HG03097 (cell line): ENCODE measurements at regions not wholly inside any gene's neighbourhood (a gene's known extent, or its start where the extent isn't known, plus 50 kb on each side); places are given as distances from the start of the nearest gene placed in this dataset.

ENCODE experiments used
- ATAC-seq: cut with Tn5 transposase; IDR thresholded peaks from one replicate; pipeline ENCODE4 v1.9.1; 2021; ENCODE audit not compliant: unreplicated experiment, low FRiP score

DNA sequence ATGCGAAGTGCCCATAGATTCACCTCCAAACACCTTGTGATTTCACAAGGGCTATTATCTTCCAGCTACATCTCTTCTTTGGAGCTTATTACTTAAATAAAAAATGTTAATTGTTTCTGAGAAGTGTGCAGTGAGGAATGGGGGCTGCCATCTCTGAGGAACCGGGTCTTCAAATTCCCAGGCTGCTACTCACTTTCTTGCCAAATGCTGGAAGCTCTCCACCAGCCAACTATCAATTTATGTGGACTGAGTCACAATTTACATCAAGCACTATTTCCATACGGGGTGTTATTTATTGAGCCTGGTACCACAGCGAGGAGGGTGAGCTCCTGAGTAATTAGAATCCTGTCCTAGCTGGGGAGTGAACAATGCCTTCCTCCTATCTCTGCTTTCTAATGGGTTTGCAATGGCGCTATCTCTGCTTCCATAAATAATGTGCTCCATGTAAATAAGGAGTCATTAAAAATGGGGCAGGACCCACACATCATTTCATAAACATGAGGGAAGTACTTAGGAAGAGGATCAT, 898.3 kb downstream of the VRK1 start:
- ATAC-seq, result no peak

DNA sequence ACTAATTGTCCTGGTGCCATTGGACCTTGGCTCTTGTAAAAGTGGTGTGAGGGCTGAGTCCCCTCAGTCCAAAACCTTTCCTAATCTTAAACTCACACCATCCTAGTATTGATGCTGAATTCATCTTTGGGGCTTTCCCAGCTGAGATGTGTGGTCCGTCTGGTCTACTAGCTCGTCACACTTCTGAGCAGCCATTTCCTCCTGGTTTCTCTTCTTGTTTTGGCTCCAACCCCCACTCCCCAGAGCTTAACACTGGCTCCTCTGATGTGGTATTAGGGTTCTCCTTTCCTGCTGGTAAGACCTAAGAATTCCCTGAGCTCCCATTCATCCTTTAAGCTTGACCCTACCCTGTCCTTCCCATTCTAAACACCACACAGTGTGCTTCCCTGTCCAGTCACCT, 900.6 kb downstream of the VRK1 start:
- no peak for ATAC-seq

DNA sequence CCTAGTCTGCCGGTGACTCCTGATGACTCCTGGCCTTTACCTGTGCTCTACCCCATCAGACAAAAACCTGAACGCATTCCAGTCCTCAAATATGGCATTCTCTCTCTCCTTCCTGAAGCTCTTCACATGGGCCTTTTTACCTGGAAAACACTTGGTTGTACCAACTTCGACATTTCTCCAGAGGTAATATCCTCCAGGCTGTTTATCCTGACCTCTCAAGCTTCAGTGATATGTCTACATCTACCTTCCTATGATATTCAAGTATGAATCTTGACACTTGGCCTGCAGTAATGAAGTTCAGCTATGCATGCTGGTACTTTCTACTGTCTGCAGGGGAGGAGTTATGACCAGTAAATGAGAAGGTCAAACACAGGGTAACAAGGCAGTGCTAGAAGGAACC, 901.8 kb downstream of the VRK1 start:
- ATAC-seq, result no peak

DNA sequence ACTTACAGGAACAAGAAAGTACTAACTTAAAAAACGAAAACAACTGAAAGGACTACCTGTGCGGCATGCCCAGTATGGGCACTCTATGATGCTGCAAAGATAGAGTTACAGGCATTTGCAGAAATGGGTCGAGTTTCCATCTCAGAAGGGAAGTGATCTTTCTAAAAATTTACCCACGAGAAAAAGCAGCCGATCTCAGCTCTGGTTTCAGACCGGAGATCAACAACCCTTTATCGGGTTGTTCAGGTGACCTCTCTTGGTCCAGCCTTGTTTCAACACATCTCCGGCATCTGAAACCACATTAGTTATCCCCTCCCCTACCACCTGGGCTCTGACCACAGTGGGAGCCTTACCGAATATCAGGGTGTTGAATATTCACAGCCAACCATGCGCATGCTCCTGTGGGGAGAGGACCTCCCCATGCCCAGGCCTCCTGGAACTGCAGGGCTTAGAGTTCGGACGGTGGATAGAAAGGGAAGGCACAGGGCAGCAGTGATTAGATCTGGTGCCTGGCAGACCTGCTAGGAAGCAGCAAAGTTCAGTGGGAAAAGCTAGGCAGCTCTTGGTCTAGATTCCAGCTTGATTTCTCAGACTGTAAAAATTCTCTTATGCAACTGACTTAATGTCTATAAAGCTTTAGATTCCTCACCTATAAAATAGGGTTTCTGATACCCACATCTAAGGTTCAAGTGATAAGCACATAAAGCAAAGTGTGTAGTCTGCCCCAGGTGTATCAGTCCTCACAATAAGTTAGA, 906.0 kb downstream of the VRK1 start:
- no peak for ATAC-seq

DNA sequence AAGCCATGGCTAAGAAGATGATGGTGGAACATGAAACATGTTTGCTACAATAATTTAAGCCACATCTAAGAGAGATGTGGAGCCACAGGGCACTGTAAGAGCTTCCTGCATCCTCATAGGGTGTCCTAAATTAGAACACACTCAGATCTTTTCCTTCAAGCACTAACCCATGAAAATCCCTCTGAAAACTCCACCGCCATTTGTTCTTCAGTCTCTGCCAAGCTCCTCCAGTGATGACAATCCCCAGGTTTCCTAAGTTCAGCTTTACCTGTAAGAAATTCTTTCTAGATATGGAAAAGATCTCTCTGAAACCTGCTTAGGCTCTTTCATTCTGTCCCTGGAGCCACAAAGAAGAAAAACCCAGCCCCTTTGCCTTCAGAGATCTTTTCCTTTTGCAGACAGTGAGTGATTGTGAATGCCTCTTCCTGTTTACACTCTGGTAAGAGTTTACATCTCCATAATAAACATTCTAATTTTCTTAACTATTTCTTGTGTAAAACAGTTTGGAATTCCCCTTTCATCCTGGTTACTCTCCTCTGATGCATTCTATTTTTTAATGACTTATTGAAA, 907.2 kb downstream of the VRK1 start:
- ATAC-seq, result no peak

DNA sequence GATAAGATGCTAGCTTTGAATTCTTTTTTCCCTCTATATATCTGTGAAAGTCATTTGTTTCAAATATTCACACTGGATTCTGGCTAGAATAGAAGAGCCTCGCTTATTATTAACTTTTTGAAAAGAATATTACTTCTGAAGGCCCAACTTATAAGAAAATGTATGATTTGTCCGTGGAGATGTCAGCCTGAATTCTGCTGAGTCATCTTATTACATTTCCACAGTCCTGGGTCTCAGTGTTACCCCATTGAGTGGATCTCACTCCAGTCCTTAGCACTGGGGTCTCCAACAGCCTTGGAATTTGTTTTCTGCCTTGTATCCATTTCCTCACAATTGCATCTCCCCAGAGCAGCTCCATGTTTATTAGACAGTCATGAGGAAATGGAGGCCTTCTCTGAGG, 907.9 kb downstream of the VRK1 start:
- ATAC-seq, result no peak

DNA sequence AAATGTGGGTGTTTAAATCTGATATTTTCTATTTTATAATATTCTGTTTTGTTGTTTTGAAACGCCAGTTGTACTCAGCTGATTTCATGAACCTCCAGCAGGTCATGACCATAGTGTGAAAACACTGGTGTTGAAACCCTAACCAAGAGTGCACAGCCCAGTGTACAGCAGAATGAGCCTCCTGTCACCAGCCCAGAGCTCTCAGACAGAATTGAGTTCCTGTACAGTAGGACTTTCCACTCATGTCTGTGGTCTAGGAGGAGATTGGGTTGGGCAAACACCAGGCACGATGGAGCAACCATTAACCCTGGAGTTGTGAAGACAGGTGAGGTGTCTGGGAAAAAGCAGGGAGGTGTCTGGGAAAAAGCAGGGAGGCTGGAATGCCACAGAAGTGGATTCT, 908.8 kb downstream of the VRK1 start:
- no peak for ATAC-seq

DNA sequence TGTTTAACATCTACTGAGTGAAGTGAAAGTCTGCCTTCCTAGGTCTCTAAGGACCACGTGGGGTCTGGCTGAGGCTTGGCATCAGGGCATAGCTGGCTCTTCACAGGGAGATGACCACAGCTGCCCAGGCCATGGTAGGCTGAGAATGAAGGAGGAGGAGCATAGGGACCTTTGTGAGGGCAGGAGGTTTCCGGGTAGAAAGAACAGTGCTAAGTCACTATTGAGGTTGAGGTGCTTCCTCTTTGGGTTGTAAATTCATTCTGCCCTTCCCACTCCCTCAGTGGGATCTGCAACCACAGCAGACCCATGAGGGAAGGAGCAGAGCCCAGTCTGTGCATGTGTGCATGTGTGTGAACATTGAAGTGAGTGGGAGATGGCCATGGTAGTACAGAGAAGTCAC, 909.6 kb downstream of the VRK1 start:
- no peak for ATAC-seq

DNA sequence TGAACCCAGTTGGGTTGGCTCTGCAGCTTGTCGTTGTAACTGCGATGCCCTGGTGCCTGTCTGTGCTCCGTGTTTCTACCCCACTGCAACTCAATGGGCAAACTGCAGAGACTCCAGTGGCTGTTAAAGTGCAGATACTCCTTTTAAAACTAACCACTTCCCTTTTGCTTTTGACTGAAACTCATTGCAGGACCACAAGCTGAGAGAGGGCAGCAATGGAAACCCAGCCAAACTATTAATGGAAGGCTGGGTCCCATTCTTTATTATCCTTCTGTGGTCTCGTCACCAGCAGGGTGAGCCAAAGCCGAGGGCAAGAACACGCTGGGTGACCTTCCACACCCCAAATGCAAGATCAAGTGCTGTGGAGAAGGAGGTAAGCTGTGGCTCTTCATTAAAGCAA, 910.4 kb downstream of the VRK1 start:
- ATAC-seq, result no peak

DNA sequence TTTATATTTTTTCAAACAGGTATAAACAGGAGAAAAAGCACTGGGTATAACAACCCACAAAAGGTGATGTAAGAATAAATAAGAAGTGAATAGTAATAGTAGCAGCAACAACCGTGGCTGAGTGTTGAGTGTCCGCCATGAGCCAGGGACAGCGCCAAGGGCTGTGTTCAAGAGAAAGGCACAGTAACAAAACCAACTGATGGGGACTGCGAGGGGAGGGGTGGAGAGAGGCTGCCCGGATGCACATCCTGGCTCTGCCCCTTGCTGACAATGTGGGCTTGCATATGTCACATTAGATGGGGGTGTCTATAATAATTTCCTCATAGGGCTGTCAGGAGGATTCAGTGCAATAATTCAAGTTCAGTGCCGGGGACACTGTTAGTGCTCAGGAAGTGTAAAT, 912.4 kb downstream of the VRK1 start:
- no peak for ATAC-seq

DNA sequence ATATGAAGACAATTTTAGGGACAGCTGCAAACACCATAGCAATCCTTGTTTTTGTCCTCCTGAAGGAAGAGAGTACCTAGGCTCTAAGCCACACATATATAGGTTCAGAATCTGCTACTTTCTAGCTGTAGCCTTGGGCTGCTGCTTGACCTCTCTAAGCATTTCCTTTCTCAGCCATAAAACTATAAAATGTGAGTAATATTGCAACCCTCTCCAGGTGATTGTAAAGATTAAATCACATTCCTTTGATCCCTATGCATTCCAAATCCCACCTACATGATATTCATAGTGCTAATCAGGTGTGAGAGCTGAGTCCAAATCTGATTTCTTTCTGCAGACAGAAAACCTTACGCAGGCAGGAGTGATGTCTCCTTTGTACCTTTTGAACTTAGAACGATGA, 913.5 kb downstream of the VRK1 start:
- ATAC-seq, result no peak

DNA sequence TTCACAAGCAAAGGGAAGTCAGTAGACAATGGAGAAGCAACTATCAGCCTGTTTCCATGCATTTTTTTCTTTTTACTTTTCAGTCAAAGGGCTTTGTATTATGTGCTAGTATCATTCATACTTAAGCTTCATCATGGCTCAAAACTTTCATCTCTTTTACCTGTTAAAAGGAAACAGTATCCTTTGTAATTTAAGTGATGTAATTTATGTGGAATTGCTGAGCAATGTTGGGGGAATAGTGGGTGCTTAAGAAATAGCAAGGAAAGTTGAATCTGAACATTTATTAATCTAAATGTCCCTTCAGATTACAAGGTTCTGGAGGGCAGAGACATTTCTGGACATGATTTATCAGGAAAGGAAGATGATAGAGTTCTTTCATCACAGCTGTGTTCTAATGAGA, 915.3 kb downstream of the VRK1 start:
- no peak for ATAC-seq

DNA sequence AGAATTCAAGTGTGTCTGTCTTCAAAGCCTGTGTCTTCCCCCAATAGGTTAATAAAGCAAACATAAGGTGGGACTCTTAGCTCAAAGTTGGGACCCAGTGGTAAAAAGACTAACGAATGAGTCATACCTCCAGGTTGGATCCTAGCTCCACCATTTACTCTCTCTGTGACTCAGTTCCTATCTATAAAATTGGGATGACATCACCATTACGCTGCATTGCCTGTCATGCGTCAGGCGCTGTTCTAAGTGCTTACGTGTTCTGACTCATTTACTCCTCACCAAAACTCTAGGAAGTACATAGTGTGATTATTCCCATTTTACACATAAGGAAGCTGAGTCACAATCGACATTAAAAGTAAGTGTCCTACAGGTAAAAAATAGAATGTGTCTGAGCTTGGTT, 915.8 kb downstream of the VRK1 start:
- ATAC-seq, result no peak

DNA sequence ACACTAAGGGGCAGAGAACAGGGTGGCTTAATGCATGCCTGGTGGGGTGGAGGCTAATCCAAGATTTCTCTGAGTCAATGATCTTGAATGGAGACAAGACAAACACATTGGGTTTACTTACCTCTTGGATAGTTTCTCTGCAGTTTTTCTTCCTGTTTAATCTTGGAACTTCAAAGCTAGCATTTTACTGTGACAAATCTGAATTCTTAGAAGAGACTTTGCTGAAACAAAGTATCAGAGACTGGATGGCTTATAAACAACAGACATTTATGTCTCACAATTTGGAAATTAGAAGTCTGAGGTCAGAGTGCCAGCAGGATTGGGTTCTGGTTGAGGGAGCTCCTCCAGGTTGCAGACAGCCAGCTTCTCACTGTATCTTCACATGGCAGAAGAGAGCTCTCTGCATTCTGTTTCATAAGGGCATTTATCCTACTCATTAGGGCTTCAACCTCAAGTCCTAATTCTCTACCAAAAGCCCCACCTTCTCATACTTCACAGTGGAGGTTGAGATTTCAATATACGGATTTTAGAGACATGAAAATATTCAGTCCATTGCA, 921.8 kb downstream of the VRK1 start:
- no peak for ATAC-seq

DNA sequence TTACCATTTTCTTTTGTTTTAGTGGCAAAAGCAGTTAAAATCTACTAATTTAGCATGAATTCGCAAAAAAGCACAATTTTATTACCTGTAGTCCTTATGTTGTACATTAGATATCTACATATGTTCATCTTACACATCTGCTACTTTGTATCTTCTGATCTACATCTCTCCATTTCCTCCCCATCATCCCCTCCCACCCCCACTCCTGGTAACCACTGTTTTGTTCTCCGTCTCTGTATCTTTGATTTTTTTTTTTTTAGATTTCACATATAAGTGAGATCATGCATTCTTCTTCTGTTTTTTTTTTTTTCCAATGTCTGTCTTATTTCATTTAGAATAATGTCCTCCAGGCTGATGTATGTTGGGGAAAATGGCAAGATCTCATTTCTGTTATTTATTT, 922.7 kb downstream of the VRK1 start:
- no peak for ATAC-seq

DNA sequence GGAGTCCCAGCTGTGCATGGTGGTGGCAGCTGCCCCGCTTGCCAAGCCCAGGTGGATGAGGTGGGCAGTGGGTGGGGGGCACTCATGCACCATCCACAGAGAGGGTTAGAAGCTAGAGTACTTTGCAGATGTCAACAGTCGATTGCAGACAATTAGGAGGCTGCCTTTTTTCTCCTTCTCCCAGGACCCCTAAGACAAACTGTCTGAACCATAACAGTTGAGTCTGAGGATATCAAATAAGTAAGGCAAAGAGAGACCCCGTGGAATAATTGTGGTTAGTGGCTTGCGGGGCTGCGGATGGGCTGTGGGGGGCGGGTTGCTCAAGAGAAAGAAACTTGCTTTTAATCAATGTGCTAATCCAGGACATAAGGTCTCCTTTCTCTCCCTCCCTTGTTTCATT, 926.2 kb downstream of the VRK1 start:
- no peak for ATAC-seq

DNA sequence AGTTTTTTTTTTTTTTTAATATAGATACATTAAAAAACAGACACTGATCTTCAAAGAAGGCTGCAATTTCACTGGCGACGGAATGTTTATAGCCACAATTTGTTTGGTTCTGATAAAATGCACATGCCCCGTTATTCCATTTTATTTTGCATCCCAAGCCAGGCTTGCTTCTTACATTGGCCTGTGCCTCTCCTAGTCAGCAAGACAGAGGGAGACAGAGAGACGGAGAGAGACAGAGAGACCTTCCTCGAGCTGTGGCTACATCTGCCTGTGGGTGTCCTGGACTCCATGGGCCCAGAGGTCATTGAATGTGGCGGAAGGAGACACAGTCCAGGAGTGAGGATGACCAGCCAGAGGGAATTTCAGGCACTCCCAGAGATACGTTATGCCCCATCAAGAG, 926.6 kb downstream of the VRK1 start:
- no peak for ATAC-seq

DNA sequence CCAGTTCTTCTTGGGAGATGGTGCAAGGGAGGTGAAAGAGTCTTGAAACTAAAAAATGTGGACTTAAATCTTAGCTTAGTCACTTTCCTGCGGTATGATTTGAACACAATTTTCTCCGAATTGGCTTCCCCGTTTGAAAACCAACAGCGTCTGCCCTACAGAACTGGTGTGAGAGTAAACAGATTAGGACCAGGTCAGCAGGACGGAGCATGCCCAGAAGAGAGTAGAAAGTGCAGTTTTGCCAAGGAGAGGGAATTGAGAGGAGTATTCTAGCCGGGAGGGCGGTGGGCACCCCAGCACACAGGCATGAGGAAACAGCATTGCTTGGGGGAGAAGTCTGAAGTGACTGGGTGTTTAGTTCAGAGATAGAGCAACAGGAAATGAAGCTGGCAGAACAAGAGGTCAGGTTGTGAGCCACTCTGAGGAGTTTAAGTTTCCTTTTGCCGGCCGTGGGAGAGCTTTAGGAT, 927.1 kb downstream of the VRK1 start:
- ATAC-seq, result no peak

DNA sequence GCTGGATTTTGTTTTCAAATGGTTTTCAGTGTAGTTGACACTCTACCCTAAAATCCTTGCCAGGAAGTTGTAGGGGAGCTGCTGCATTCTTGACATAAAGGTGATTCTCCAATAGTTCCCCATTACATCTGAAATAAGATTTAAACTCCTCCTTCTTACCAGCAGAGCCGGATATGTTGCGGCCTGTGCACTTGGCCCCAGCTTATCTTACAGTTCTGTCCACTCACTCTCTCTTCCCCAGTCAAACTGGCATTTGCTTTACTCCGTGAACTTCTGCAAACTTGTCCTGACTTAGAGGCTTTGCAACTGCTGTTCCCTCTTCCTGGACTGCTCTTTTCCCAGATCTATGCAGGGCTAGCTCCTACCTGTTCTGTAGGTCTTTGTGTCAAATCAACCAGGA, 929.5 kb downstream of the VRK1 start:
- no peak for ATAC-seq

DNA sequence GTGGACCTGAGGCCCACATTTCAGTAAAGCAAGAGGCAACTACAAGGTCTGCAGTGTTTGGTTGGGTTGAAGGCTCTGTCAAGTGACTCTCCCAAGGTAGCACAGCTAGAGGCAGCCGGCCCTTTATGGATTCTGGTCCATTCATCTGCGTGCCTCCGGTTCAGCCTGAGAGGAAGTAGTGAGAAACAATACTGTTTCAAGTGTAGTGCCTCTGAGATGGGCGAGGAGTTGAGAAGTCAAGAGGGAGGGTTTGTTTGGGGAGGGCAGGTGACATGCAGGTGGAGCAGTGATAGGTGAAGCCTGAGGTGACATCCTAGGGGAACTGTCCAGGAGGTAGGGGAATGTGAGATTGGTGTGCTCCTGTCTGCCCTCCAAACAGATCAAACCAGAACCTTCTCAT, 933.5 kb downstream of the VRK1 start:
- ATAC-seq, result no peak

DNA sequence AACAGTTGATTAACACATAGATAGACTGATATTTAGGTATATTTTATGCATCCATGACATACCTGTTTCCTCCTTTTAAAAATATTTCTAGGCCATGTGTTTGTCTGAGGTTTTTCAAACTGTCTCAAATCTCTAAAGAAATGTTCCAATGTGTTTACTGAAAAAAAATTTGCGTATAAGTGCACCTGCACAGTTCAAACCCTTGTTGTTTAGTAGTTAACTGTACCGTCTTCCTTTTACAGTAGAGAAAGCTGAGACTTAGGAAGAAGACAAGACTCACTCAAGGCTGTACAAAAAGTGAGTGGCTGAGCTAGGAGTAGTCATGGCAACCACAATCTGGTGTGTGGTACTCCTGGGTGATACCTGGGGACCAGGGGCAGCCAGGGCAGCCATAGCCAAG, 934.6 kb downstream of the VRK1 start:
- ATAC-seq, result no peak

DNA sequence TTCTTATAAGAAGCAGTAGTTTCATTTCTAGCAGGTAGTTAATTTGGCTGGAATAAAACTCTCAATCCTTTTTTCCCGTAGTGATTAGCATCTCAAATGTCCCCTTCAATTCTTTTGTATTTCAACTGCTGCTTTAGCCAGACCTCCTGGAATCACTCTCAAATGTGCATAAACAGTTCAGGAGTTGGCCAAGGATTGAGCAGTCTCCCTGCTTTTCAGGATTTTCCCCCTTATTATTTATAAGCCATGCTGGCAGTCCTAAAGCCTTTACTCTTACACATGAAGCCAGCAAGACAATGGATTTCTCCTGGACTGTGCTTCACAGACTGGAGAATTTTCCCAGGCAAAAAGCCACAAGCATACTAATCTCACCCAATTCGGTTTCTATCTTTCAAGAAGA, 950.1 kb downstream of the VRK1 start:
- ATAC-seq, result no peak
